Endothelial cell of umbilical vein (primary cell): ENCODE measurements at regions not wholly inside any gene's neighbourhood (a gene's known extent, or its start where the extent isn't known, plus 50 kb on each side); places are given as distances from the start of the nearest gene placed in this dataset.

Experiments used
- BruUV-seq: library from RNA; stranded (reverse); fragments of 400-500 nt; replicated peaks from 2 replicates; lab custom pipeline; 2021; lab: Mats Ljungman, UMichigan
- CTCF ChIA-PET: fragments of 300-600, 350-600 bp; sonication (Branson Sonifier 250); formaldehyde crosslinking; loops from one replicate; lab custom pipeline; 2021; ENCODE audit warnings: antibody characterized with exemption, inconsistent platforms; lab: Charles Lee
- POLR2A ChIA-PET: fragments of 300-600, 350-600 bp; sonication (Branson Sonifier 250); formaldehyde crosslinking; loops from one replicate; lab custom pipeline; 2021; ENCODE audit warnings: antibody characterized with exemption, inconsistent platforms; lab: Charles Lee
- DNase-seq: peaks from one replicate; pipeline ENCODE4 v3.0.0-alpha.2; 2011; ENCODE audit warnings: low read depth, low spot score
- FAIRE-seq: peaks from 2 replicates; lab custom pipeline; 2011; peaks lifted over from hg19 to GRCh38; lab: Jason Lieb, UNC
- H2AFZ ChIP-seq: 2 replicates; pipeline ENCODE4 v1.6.0; 2012; ENCODE audit warnings: low read depth, low read length, control low read depth, inconsistent platforms
- H3K27ac ChIP-seq: 2 replicates; pipeline ENCODE4 v1.5.1; 2011; ENCODE audit warnings: low read depth, mild to moderate bottlenecking, control low read depth, low read length, moderate library complexity; ENCODE audit not compliant: insufficient read depth
- H3K27me3 ChIP-seq, 2 experiments: 2 replicates each; pipeline versions ENCODE4 v1.6.0 to v1.6.1; 2011; ENCODE audit warnings: low read length in 2 of 2, mixed read lengths in 1 of 2; ENCODE audit not compliant: control insufficient read depth in 2 of 2, insufficient read depth in 2 of 2
- H3K36me3 ChIP-seq, 2 experiments: 2 replicates in 1 of 2; 3 replicates in 1 of 2; pipeline ENCODE4 v1.5.1; 2011; ENCODE audit warnings: low read length in 2 of 2, mild to moderate bottlenecking in 1 of 2, moderate library complexity in 1 of 2; ENCODE audit not compliant: control insufficient read depth in 2 of 2, insufficient read depth in 2 of 2; ENCODE audit errors: extremely low read depth in 1 of 2
- H3K4me1 ChIP-seq: 3 replicates; pipeline ENCODE4 v1.5.1; 2011; ENCODE audit warnings: mild to moderate bottlenecking, low read length; ENCODE audit not compliant: control insufficient read depth, insufficient read depth; ENCODE audit errors: extremely low read depth
- H3K4me2 ChIP-seq: 2 replicates; pipeline ENCODE4 v1.6.1; 2011; ENCODE audit warnings: low read length, control low read depth, mixed read lengths; ENCODE audit not compliant: insufficient read depth
- H3K4me3 ChIP-seq, 3 experiments: fragments of 200-600 bp in 1 of 3; sonication (generic), shearing (Covaris generic) in 1 of 3; replicated peaks in 1 of 3; 2 replicates each; pipeline ENCODE4 v1.5.1; 2011 to 2016; ENCODE audit warnings: control low read depth in 3 of 3, low read length in 3 of 3, mild to moderate bottlenecking in 2 of 3, inconsistent platforms in 1 of 3, low read depth in 1 of 3, moderate library complexity in 1 of 3; ENCODE audit not compliant: insufficient read depth in 1 of 3
- H3K79me2 ChIP-seq: 2 replicates; pipeline ENCODE4 v1.6.0; 2012; ENCODE audit warnings: low read length, inconsistent platforms; ENCODE audit not compliant: control insufficient read depth, insufficient read depth
- H3K9ac ChIP-seq: replicated peaks from 2 replicates; pipeline ENCODE3; 2011; ENCODE audit warnings: low read length, control low read depth; ENCODE audit not compliant: insufficient read depth; ENCODE audit errors: extremely low read depth
- H3K9me1 ChIP-seq: replicated peaks from 3 replicates; pipeline ENCODE4 v1.6.0; 2011; ENCODE audit warnings: mild to moderate bottlenecking, low read length; ENCODE audit not compliant: control insufficient read depth, insufficient read depth; ENCODE audit errors: extremely low read depth
- H3K9me3 ChIP-seq: replicated peaks from 2 replicates; pipeline ENCODE4 v1.5.1; 2012; ENCODE audit warnings: low read length, inconsistent platforms; ENCODE audit not compliant: control insufficient read depth, insufficient read depth
- H4K20me1 ChIP-seq: replicated peaks from 2 replicates; pipeline ENCODE3; 2011; ENCODE audit warnings: mild to moderate bottlenecking, low read length; ENCODE audit not compliant: control insufficient read depth, insufficient read depth; ENCODE audit errors: extremely low read depth
- CTCF ChIP-seq, 2 donors: IDR thresholded peaks; 1 replicate in 1 of 2; 2 replicates in 1 of 2; pipeline ENCODE4 v1.5.1; 2011; ENCODE audit warnings: low read length in 2 of 2, mild to moderate bottlenecking in 2 of 2, moderate library complexity in 2 of 2, control low read depth in 1 of 2, inconsistent platforms in 1 of 2, low read depth in 1 of 2; ENCODE audit not compliant: insufficient read depth in 1 of 2; ENCODE audit errors: extremely low read depth in 1 of 2
- EZH2 ChIP-seq: IDR thresholded peaks from 2 replicates; pipeline ENCODE4 v1.6.1; 2012; ENCODE audit warnings: borderline replicate concordance, low read depth, mild to moderate bottlenecking, moderate library complexity, low read length, inconsistent platforms; ENCODE audit not compliant: severe bottlenecking
- FOS ChIP-seq: IDR thresholded peaks from 2 replicates; pipeline ENCODE4 v1.6.1; 2011; ENCODE audit warnings: mild to moderate bottlenecking, low read length, moderate library complexity, borderline replicate concordance; ENCODE audit not compliant: insufficient read depth
- GATA2 ChIP-seq: IDR thresholded peaks from 2 replicates; pipeline ENCODE4 v1.7.0; 2011; ENCODE audit warnings: low read depth, mild to moderate bottlenecking, moderate library complexity, mixed read lengths, low read length; ENCODE audit not compliant: insufficient read length, insufficient read depth
- JUN ChIP-seq: IDR thresholded peaks from 2 replicates; pipeline ENCODE4 v1.6.1; 2011; ENCODE audit warnings: borderline replicate concordance, low read depth; ENCODE audit not compliant: insufficient read length, insufficient read depth
- MAX ChIP-seq: IDR thresholded peaks from 2 replicates; pipeline ENCODE4 v1.6.1; 2011; ENCODE audit not compliant: insufficient read depth, insufficient read length
- MYC ChIP-seq: IDR thresholded peaks from one replicate; pipeline ENCODE4 v1.6.1; 2011; ENCODE audit warnings: mild to moderate bottlenecking, low read depth, low read length
- POLR2A ChIP-seq: IDR thresholded peaks from 2 replicates; pipeline ENCODE4 v1.6.1; 2012; ENCODE audit warnings: low read depth, mild to moderate bottlenecking, control low read depth, low read length
- POLR2AphosphoS5 ChIP-seq: IDR thresholded peaks from 2 replicates; pipeline ENCODE4 v1.6.1; 2012; ENCODE audit warnings: low read depth, mild to moderate bottlenecking, control low read depth, low read length, moderate library complexity; ENCODE audit not compliant: insufficient read depth
- dilution Hi-C: fragments of 300-500 bp; cut with MboI; formaldehyde crosslinking; loops from one replicate; pipeline ENCODE4 v1.15.0; 2019; ENCODE audit warnings: low sequenced_read_pairs; ENCODE audit not compliant: extremely low pct_ligation_motif_present
- intact Hi-C: fragments of 100-400 bp; cut with micrococcal nuclease; formaldehyde crosslinking; loops from one replicate; pipeline ENCODE4 v1.10.0; 2022

GRCh38 chr10:107427016-107427415, 262.5 kb upstream of the SORCS1 start:
- Histone ChIP-seq H3K4me1 (no peaks in the 10 kb centered on the region), H3K79me2 (no peaks in the 10 kb centered on the region), H3K4me3 (no peak overlapping the region), H3K9ac (no peak overlapping the region), H3K4me2 (no peak overlapping the region), H3K9me3 (peaks cover 3% of the 10 kb centered on the region), H3K27ac (no peak overlapping the region), H3K27me3 (no peaks in the 10 kb centered on the region), H2AFZ (no peak overlapping the region), H3K36me3 (no peaks in the 10 kb centered on the region), H4K20me1 (no peaks in the 10 kb centered on the region), H3K9me1 (no peaks in the 10 kb centered on the region)
- no peak for FAIRE-seq
- dilution Hi-C loops, result no loop called here
- TF ChIP-seq MAX (no peak), MYC (no peak), JUN (no peak), EZH2 (no peak), CTCF (IDR thresholded peaks at IDR 0.05; ENCODE audit: extremely low read depth in 1 of 2, insufficient read depth in 1 of 2, low read depth in 1 of 2, low read length in 2 of 2) (no peak), GATA2 (no peak), POLR2AphosphoS5 (no peak), FOS (no peak), POLR2A (no peak)
- POLR2A ChIA-PET, result no interaction called here
- no TSS peak for BruUV-seq
- CTCF ChIA-PET, result no interaction called here
- no peak for DNase-seq
- intact Hi-C loops, result no loop called here
